Omental fat pad (tissue), 3 donors: ENCODE measurements at regions not wholly inside any gene's neighbourhood (a gene's known extent, or its start where the extent isn't known, plus 50 kb on each side); places are given as distances from the start of the nearest gene placed in this dataset.
"Not testable (repeated sequence)": the region's sequence is repeated elsewhere in the genome, so short reads cannot be mapped to it uniquely, and the experiment has no call there.

ENCODE experiments used
- ATAC-seq: fragments of 150-250 bp; one replicate; pipeline ENCODE4 v1.9.1; 2016; ENCODE audit warnings: mild to moderate bottlenecking, moderate library complexity; ENCODE audit not compliant: low FRiP score
- DNase-seq: peaks from one replicate; pipeline ENCODE4 v3.0.0-alpha.2; 2019; ENCODE audit warnings: low spot score
- TF ChIP-seq, protein P1 (sequence below), 3 donors: fragments of 450-650 bp; IDR thresholded peaks; one replicate each; pipeline ENCODE4 v1.5.1; 2016 to 2017; ENCODE audit warnings: antibody characterized with exemption in 3 of 3, mild to moderate bottlenecking in 3 of 3, moderate library complexity in 2 of 3

DNA sequence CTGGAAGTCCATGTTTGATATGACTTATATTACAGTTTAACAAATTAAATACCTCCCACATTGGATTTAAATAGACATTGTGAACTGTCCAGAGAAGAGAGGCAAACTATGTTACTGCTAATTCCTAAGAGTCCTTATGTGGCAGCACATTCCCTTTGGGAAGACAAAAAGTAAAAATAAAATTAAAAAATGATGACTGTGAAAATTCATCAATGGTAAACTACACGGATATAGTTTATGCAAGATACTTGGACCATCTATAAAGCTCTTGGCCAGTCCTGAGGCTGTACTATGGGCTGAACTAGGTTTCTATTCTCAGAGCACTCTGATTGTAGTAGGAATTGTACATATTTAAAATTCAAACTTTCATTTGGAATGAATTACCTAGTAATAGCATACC, 206.4 kb downstream of the LRRK2 start:
- ATAC-seq (no peak), DNase-seq (no peak)
- TF ChIP-seq, protein P1, sequence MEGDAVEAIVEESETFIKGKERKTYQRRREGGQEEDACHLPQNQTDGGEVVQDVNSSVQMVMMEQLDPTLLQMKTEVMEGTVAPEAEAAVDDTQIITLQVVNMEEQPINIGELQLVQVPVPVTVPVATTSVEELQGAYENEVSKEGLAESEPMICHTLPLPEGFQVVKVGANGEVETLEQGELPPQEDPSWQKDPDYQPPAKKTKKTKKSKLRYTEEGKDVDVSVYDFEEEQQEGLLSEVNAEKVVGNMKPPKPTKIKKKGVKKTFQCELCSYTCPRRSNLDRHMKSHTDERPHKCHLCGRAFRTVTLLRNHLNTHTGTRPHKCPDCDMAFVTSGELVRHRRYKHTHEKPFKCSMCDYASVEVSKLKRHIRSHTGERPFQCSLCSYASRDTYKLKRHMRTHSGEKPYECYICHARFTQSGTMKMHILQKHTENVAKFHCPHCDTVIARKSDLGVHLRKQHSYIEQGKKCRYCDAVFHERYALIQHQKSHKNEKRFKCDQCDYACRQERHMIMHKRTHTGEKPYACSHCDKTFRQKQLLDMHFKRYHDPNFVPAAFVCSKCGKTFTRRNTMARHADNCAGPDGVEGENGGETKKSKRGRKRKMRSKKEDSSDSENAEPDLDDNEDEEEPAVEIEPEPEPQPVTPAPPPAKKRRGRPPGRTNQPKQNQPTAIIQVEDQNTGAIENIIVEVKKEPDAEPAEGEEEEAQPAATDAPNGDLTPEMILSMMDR (IDR thresholded peaks at IDR 0.05) = no peak

DNA sequence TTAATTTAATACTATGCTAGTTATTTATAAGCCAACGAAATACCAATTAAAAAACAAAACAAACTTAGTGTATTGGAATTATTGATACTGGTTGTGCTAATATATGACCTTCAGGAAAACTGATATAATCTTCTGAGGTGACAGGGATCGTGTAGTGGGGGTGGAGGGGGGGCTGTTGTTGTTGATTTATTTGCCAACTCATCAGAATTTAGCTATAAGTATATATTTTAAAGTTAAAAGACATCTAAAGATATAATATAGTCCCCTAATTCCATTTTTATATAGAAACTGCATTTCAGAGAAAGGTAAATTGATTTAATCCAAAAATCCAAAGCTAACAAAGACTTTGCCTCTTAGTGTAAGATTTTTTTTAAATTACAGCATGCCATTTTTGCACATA, 210.5 kb downstream of the LRRK2 start:
- DNase-seq = no peak
- ATAC-seq = no peak
- TF ChIP-seq, protein P1 (IDR thresholded peaks at IDR 0.05) = no peak

DNA sequence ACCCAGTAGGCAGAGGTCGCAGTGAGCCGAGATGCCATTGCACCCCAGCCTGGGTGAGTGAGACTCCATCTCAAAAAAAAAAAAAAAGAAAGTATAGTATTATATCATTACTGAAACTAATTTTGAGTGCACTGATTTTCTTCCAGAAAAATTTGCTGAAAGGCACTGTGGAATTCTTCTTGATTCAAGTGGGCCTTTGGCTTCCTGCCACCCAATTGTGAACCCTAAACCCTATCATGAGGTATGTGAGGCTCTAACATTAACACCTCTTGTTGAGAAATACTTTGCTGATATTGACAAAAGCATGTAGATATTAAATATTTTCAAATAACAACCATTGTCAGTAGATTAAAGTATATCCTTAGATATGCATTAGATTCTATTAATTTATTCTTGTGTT, 211.2 kb downstream of the LRRK2 start:
- DNase-seq (no peak), ATAC-seq (no peak)
- TF ChIP-seq, protein P1 (IDR thresholded peaks at IDR 0.05) = no peak

DNA sequence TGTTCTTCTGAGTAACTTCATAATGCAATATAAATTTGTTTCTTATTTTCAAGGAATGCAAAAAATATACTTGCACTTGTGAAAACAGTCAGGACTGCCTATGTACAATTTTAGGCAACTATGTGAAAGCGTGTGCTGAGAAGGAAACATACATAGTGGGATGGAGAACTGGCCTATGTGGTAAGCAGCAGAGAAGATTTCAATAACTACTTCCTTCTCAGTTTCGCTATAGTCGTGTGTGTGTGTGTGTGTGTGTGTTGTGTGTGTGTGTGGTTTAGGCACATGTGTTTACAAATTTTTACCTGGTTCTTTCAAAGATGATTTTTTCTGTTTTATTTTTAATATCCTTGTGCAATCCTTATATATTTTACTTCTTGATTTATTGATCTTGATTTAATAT, 211.8 kb downstream of the LRRK2 start:
- ATAC-seq (no peak), DNase-seq (no peak)
- TF ChIP-seq, protein P1 (IDR thresholded peaks at IDR 0.05) = no peak

DNA sequence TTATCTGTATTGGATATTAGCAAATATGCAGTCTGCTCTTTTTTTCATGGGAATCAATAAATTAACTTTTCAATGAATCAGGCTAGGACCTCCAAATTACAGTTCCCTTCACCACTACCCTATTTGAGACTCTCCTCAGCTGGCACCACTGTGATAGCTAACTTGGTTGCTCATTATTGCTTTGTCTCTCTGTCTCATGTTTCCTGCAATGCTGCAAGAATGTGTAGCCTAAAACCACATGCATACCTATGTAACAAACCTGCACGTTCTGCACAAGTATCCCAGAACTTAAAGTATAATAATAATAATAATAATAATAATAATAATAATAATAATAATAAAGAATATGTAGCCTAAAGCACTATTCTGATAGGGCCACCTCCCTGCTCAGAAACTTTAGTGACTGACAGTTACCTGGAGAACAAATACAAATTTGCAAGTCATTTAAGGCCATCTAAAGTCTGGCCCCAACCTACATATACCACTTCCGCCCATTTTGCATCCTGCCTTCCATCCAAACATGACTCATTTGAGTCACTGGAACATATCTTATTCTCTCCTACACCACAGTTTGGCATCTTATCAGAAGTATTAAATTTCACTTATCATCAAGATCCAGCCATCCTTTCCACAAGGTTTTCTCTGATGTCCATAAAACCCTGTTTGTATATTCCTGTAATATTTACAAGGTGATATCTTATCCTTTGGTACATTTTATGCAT, 215.1 kb downstream of the LRRK2 start:
- ATAC-seq (no peak), DNase-seq (no peak)
- TF ChIP-seq, protein P1 (IDR thresholded peaks at IDR 0.05) = no peak

DNA sequence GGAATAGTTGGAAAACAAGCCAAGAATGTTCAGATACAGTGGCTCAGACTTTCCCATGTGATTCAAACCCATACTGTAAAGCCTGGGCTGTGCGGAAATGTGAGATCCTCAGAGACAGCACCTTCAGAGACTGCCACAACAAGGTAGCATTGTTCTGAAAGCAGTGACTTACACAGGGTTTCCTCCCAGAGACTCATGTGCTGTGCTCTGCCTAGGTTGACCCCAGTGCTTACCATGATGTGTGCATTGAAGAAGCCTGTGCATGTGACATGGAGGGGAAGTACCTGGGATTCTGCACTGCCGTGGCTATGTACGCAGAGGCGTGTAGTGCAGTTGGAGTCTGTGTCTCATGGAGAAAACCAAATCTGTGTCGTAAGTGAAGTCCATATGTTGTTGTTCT, 219.4 kb downstream of the LRRK2 start:
- ATAC-seq (no peak), DNase-seq (no peak)
- TF ChIP-seq, protein P1 (IDR thresholded peaks at IDR 0.05) = no peak

DNA sequence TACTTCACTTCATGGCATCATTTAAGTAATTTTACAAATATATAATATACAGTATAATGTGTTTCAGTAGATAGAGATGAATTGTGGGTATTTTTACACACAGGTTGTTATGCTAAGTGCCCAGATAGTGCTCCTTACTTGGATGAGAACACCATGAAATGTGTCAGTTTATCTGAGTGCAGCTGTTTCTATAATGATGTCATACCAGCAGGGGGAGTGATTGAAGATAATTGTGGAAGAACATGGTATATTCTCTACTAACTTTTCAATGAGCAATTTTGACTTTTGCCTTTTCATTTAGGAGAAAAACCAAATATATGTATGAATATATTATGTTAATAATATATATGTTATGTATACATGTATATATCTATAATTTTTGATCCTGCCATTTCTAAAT, 221.6 kb downstream of the LRRK2 start:
- no peak for DNase-seq
- TF ChIP-seq, protein P1 (IDR thresholded peaks at IDR 0.05) = no peak
- ATAC-seq = no peak

DNA sequence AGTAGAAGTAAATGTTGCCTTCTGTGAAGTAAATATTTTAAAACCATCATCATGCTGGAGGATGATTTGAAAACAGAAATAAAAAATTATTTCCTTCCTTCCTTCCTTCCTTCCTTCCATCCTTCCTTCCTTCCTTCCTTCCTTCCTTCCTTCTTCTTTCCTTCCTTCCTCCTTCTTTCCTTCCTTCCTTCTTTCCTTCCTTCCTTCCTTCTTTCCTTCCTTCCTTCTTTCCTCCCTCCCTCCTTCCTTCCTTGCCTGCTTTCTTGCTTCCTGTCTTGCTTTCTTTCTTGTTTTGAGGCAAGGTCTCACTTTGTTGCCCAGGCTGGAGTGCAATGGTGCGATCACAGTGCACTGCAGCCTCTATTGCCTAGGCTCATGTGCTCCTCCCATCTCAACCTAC, 223.7 kb downstream of the LRRK2 start:
- not testable (repeated sequence) for ATAC-seq, DNase-seq
